GM23338 (cell line): ENCODE measurements at regions not wholly inside any gene's neighbourhood (a gene's known extent, or its start where the extent isn't known, plus 50 kb on each side); places are given as distances from the start of the nearest gene placed in this dataset.
"Not testable (repeated sequence)": the region's sequence is repeated elsewhere in the genome, so short reads cannot be mapped to it uniquely, and the experiment has no call there.

Experiments
- ATAC-seq: fragments of 200-7000 bp; cut with Tn5 transposase; 3 replicates; pipeline ENCODE4 v1.9.1; 2020
- DNase-seq: peaks from one replicate; pipeline ENCODE4 v3.0.0-alpha.2; 2015; ENCODE audit warnings: low spot score
- H2AFZ ChIP-seq: fragments of 200-600 bp; sonication (generic); 2 replicates; pipeline ENCODE4 v1.8.0; 2016; ENCODE audit warnings: antibody characterized with exemption, mild to moderate bottlenecking, moderate library complexity
- H3F3A ChIP-seq: fragments of 200-600 bp; sonication (generic); replicated peaks from 2 replicates; pipeline ENCODE4 v1.8.0; 2017; ENCODE audit warnings: antibody characterized with exemption, mixed run types, low read depth
- H3K27ac ChIP-seq: fragments of 200-600 bp; sonication (generic); 2 replicates; pipeline ENCODE4 v1.6.1; 2016; ENCODE audit warnings: low read depth
- H3K27me3 ChIP-seq: fragments of 200-600 bp; sonication (generic); 2 replicates; pipeline ENCODE4 v1.8.0; 2016; ENCODE audit warnings: mild to moderate bottlenecking, mixed run types, moderate library complexity; ENCODE audit not compliant: insufficient read depth
- H3K36me3 ChIP-seq: fragments of 200-600 bp; sonication (generic); 2 replicates; pipeline ENCODE4 v1.8.0; 2016; ENCODE audit warnings: mild to moderate bottlenecking; ENCODE audit not compliant: insufficient read depth
- H3K4me1 ChIP-seq: fragments of 200-600 bp; sonication (generic); 2 replicates; pipeline ENCODE4 v1.8.0; 2016; ENCODE audit warnings: mild to moderate bottlenecking, moderate library complexity; ENCODE audit not compliant: insufficient read depth
- H3K4me2 ChIP-seq: fragments of 200-600 bp; sonication (generic); 2 replicates; pipeline ENCODE4 v1.7.1; 2017; ENCODE audit warnings: mixed run types
- H3K4me3 ChIP-seq: fragments of 200-600 bp; sonication (generic); 2 replicates; pipeline ENCODE4 v1.6.1; 2016; ENCODE audit warnings: mixed run types
- H3K79me2 ChIP-seq: fragments of 200-600 bp; sonication (generic); replicated peaks from 2 replicates; pipeline ENCODE4 v1.8.0; 2017; ENCODE audit warnings: mild to moderate bottlenecking; ENCODE audit not compliant: insufficient read depth
- H3K9me2 ChIP-seq: fragments of 200-600 bp; sonication (generic); 2 replicates; pipeline ENCODE4 v1.8.0; 2017; ENCODE audit not compliant: insufficient read depth
- H4K20me1 ChIP-seq: fragments of 200-600 bp; sonication (generic); replicated peaks from 2 replicates; pipeline ENCODE4 v1.8.0; 2017; ENCODE audit warnings: mild to moderate bottlenecking; ENCODE audit not compliant: insufficient read depth
- H3K27ac Mint-ChIP-seq: 2 replicates; pipeline ENCODE4 v1.8.0; 2020; ENCODE audit warnings: inconsistent platforms, mild to moderate bottlenecking, moderate library complexity, mixed read lengths
- H3K27me3 Mint-ChIP-seq: 3 replicates; pipeline ENCODE4 v1.8.0; 2022; ENCODE audit warnings: low read depth, mild to moderate bottlenecking, moderate library complexity, mixed read lengths, inconsistent platforms; ENCODE audit not compliant: insufficient read depth, poor library complexity
- H3K36me3 Mint-ChIP-seq: 3 replicates; pipeline ENCODE4 v1.8.0; 2021; ENCODE audit warnings: low read depth, mild to moderate bottlenecking, inconsistent platforms, moderate library complexity, mixed read lengths
- H3K4me1 Mint-ChIP-seq: 3 replicates; pipeline ENCODE4 v1.8.0; 2020; ENCODE audit warnings: mild to moderate bottlenecking, inconsistent platforms, mixed read lengths
- H3K4me3 Mint-ChIP-seq: 3 replicates; pipeline ENCODE4 v1.8.0; 2021; ENCODE audit warnings: moderate library complexity, mild to moderate bottlenecking, inconsistent platforms, mixed read lengths
- H3K9me3 Mint-ChIP-seq: 3 replicates; pipeline ENCODE4 v1.8.0; 2020; ENCODE audit warnings: moderate library complexity, mild to moderate bottlenecking, inconsistent platforms, mixed read lengths
- CREB1 ChIP-seq: fragments of 250-450 bp; sonication (Bioruptor Pico); IDR thresholded peaks from 2 replicates; pipeline ENCODE4 v1.5.0; 2020; ENCODE audit warnings: low read depth, mild to moderate bottlenecking, moderate library complexity
- JUNB ChIP-seq: IDR thresholded peaks from one replicate; pipeline ENCODE4 v1.6.1; 2016; ENCODE audit warnings: antibody characterized with exemption; ENCODE audit not compliant: unreplicated experiment
- NANOG ChIP-seq: IDR thresholded peaks from 2 replicates; pipeline ENCODE4 v1.6.1; 2016; ENCODE audit warnings: antibody characterized with exemption, borderline replicate concordance
- STAT1 ChIP-seq: IDR thresholded peaks from one replicate; pipeline ENCODE4 v1.6.1; 2016; ENCODE audit warnings: antibody characterized with exemption; ENCODE audit not compliant: unreplicated experiment
- ZNF114 ChIP-seq: fragments of 250-450 bp; sonication (Bioruptor Pico); IDR thresholded peaks from 2 replicates; pipeline ENCODE4 v1.5.0; 2020; ENCODE audit warnings: mild to moderate bottlenecking, moderate library complexity
- TF ChIP-seq, protein P1 (sequence below): fragments of 250-450 bp; sonication (Bioruptor Pico); IDR thresholded peaks from 2 replicates; pipeline ENCODE4 v1.5.0; 2020; ENCODE audit warnings: mild to moderate bottlenecking, moderate library complexity
- TF ChIP-seq, protein P2 (sequence below): IDR thresholded peaks from one replicate; pipeline ENCODE4 v1.6.1; 2018; ENCODE audit warnings: antibody characterized with exemption; ENCODE audit not compliant: unreplicated experiment

DNA sequence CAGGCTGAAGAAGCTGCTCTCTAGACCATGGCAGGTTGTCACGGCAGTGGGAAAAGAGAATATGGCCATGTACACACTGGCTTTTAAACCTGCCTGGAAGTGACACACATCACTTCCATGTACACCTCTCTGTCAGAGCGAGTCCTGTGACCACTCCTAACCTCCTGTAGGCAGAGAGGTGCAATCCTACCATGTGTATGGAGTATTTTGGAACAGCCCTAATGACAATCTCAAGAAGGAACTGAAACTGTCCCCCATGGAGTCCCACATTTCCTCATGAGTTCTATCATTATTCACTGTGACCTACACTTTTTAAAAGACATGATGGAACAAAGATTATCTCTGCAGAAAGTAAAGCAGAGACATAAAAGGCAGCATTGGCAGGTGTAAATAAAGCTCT lies 153.4 kb upstream of the PFN2 start (continued):
- TF ChIP-seq, protein P1, sequence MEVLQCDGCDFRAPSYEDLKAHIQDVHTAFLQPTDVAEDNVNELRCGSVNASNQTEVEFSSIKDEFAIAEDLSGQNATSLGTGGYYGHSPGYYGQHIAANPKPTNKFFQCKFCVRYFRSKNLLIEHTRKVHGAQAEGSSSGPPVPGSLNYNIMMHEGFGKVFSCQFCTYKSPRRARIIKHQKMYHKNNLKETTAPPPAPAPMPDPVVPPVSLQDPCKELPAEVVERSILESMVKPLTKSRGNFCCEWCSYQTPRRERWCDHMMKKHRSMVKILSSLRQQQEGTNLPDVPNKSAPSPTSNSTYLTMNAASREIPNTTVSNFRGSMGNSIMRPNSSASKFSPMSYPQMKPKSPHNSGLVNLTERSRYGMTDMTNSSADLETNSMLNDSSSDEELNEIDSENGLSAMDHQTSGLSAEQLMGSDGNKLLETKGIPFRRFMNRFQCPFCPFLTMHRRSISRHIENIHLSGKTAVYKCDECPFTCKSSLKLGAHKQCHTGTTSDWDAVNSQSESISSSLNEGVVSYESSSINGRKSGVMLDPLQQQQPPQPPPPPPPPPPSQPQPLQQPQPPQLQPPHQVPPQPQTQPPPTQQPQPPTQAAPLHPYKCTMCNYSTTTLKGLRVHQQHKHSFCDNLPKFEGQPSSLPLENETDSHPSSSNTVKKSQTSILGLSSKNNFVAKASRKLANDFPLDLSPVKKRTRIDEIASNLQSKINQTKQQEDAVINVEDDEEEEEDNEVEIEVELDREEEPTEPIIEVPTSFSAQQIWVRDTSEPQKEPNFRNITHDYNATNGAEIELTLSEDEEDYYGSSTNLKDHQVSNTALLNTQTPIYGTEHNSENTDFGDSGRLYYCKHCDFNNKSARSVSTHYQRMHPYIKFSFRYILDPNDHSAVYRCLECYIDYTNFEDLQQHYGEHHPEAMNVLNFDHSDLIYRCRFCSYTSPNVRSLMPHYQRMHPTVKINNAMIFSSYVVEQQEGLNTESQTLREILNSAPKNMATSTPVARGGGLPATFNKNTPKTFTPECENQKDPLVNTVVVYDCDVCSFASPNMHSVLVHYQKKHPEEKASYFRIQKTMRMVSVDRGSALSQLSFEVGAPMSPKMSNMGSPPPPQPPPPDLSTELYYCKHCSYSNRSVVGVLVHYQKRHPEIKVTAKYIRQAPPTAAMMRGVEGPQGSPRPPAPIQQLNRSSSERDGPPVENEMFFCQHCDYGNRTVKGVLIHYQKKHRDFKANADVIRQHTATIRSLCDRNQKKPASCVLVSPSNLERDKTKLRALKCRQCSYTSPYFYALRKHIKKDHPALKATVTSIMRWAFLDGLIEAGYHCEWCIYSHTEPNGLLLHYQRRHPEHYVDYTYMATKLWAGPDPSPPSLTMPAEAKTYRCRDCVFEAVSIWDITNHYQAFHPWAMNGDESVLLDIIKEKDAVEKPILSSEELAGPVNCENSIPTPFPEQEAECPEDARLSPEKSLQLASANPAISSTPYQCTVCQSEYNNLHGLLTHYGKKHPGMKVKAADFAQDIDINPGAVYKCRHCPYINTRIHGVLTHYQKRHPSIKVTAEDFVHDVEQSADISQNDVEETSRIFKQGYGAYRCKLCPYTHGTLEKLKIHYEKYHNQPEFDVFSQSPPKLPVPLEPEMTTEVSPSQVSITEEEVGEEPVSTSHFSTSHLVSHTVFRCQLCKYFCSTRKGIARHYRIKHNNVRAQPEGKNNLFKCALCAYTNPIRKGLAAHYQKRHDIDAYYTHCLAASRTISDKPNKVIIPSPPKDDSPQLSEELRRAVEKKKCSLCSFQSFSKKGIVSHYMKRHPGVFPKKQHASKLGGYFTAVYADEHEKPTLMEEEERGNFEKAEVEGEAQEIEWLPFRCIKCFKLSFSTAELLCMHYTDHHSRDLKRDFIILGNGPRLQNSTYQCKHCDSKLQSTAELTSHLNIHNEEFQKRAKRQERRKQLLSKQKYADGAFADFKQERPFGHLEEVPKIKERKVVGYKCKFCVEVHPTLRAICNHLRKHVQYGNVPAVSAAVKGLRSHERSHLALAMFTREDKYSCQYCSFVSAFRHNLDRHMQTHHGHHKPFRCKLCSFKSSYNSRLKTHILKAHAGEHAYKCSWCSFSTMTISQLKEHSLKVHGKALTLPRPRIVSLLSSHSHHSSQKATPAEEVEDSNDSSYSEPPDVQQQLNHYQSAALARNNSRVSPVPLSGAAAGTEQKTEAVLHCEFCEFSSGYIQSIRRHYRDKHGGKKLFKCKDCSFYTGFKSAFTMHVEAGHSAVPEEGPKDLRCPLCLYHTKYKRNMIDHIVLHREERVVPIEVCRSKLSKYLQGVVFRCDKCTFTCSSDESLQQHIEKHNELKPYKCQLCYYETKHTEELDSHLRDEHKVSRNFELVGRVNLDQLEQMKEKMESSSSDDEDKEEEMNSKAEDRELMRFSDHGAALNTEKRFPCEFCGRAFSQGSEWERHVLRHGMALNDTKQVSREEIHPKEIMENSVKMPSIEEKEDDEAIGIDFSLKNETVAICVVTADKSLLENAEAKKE: no peak
- no peak for TF ChIP-seq ZNF114 (CRISPR knock-in tag)
- no peak for TF ChIP-seq CREB1 (CRISPR knock-in tag)
- TF ChIP-seq, protein P2, sequence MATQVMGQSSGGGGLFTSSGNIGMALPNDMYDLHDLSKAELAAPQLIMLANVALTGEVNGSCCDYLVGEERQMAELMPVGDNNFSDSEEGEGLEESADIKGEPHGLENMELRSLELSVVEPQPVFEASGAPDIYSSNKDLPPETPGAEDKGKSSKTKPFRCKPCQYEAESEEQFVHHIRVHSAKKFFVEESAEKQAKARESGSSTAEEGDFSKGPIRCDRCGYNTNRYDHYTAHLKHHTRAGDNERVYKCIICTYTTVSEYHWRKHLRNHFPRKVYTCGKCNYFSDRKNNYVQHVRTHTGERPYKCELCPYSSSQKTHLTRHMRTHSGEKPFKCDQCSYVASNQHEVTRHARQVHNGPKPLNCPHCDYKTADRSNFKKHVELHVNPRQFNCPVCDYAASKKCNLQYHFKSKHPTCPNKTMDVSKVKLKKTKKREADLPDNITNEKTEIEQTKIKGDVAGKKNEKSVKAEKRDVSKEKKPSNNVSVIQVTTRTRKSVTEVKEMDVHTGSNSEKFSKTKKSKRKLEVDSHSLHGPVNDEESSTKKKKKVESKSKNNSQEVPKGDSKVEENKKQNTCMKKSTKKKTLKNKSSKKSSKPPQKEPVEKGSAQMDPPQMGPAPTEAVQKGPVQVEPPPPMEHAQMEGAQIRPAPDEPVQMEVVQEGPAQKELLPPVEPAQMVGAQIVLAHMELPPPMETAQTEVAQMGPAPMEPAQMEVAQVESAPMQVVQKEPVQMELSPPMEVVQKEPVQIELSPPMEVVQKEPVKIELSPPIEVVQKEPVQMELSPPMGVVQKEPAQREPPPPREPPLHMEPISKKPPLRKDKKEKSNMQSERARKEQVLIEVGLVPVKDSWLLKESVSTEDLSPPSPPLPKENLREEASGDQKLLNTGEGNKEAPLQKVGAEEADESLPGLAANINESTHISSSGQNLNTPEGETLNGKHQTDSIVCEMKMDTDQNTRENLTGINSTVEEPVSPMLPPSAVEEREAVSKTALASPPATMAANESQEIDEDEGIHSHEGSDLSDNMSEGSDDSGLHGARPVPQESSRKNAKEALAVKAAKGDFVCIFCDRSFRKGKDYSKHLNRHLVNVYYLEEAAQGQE: no peak
- TF ChIP-seq STAT1: no peak
- no peak for TF ChIP-seq NANOG
- TF ChIP-seq JUNB: no peak

DNA sequence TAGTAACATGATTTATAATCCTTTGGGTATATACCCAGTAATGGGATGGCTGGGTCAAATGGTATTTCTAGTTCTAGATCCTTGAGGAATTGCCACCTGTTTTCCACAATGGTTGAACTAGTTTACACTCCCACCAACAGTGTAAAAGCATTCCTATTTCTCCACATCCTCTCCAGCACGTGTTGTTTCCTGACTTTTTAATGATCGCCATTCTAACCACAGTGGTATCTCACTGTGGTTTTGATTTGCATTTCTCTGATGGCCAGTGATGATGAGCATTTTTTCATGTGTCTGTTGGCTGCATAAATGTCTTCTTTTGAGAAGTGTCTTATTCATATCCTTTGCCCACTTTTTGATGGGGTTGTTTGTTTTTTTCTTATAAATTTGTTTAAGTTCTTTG lies 152.6 kb upstream of the PFN2 start:
- not testable (repeated sequence) for H3F3A ChIP-seq, H3K4me2 ChIP-seq, H2AFZ ChIP-seq, H3K27me3 Mint-ChIP-seq, H3K27ac ChIP-seq, H3K36me3 Mint-ChIP-seq, H3K4me3 Mint-ChIP-seq, H4K20me1 ChIP-seq, H3K27me3 ChIP-seq, H3K4me3 ChIP-seq, H3K36me3 ChIP-seq, H3K27ac Mint-ChIP-seq, H3K9me2 ChIP-seq, DNase-seq, H3K9me3 Mint-ChIP-seq, H3K79me2 ChIP-seq, H3K4me1 ChIP-seq, ATAC-seq
- peaks cover 13% of the 10 kb centered on the region for H3K4me1 Mint-ChIP-seq
